ENCODE measurements at regions not wholly inside any gene's neighbourhood (a gene's known extent, or its start where the extent isn't known, plus 50 kb on each side); places are given as distances from the start of the nearest gene placed in this dataset.

- DNase-seq (ENCODE audit: low read depth, low spot score) = no peak
- FAIRE-seq = no peak
- Histone ChIP-seq H3K4me3 (ENCODE audit: control insufficient read depth in 2 of 3, extremely low read depth in 1 of 3, insufficient read depth in 2 of 3, low read depth in 1 of 3, low read length in 3 of 3) (no peak overlapping the region), H3K36me3 (ENCODE audit: control insufficient read depth in 2 of 2, extremely low read depth in 1 of 2, insufficient read depth in 2 of 2, low read length in 2 of 2) (no peaks in the 10 kb centered on the region), H3K79me2 (ENCODE audit: control insufficient read depth, insufficient read depth, low read length) (no peaks in the 10 kb centered on the region), H3K9me3 (ENCODE audit: control insufficient read depth, low read depth, low read length) (no peaks in the 10 kb centered on the region), H3K9ac (ENCODE audit: control insufficient read depth, extremely low read depth, insufficient read depth, low read length) (no peak overlapping the region), H3K27ac (ENCODE audit: control insufficient read depth, insufficient read depth, low read length) (no peak overlapping the region), H2AFZ (ENCODE audit: control insufficient read depth, low read length) (no peak overlapping the region), H3K27me3 (ENCODE audit: control insufficient read depth, extremely low read depth, insufficient read depth, low read length) (no peaks in the 10 kb centered on the region), H3K4me1 (ENCODE audit: control insufficient read depth, extremely low read depth, insufficient read depth, low read length) (no peaks in the 10 kb centered on the region), H4K20me1 (ENCODE audit: control insufficient read depth, extremely low read depth, insufficient read depth, low read length) (no peaks in the 10 kb centered on the region), H3K9me1 (ENCODE audit: control insufficient read depth, extremely low read depth, insufficient read depth, low read length) (no peaks in the 10 kb centered on the region), H3K4me2 (ENCODE audit: control insufficient read depth, extremely low read depth, insufficient read depth, low read depth, low read length) (no peak overlapping the region)
- TF ChIP-seq EZH2 (IDR thresholded peaks at IDR 0.05; ENCODE audit: low read length) = no peak
- TF ChIP-seq, protein P1, sequence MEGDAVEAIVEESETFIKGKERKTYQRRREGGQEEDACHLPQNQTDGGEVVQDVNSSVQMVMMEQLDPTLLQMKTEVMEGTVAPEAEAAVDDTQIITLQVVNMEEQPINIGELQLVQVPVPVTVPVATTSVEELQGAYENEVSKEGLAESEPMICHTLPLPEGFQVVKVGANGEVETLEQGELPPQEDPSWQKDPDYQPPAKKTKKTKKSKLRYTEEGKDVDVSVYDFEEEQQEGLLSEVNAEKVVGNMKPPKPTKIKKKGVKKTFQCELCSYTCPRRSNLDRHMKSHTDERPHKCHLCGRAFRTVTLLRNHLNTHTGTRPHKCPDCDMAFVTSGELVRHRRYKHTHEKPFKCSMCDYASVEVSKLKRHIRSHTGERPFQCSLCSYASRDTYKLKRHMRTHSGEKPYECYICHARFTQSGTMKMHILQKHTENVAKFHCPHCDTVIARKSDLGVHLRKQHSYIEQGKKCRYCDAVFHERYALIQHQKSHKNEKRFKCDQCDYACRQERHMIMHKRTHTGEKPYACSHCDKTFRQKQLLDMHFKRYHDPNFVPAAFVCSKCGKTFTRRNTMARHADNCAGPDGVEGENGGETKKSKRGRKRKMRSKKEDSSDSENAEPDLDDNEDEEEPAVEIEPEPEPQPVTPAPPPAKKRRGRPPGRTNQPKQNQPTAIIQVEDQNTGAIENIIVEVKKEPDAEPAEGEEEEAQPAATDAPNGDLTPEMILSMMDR (optimal IDR thresholded peaks at IDR 0.05 in 1 of 3, IDR thresholded peaks at IDR 0.05 in 1 of 3, conservative IDR thresholded peaks at IDR 0.05 in 1 of 3; ENCODE audit: extremely low read depth in 1 of 3, insufficient read depth in 2 of 3, low read length in 3 of 3) = no peak
- dilution Hi-C loops (cut with MboI; ENCODE audit: extremely low pct_ligation_motif_present, low sequenced_read_pairs) = no loop called here
Observed at GRCh38 chr5:124373883-124374282, 372.6 kb downstream of the ZNF608 start.

DNA sequence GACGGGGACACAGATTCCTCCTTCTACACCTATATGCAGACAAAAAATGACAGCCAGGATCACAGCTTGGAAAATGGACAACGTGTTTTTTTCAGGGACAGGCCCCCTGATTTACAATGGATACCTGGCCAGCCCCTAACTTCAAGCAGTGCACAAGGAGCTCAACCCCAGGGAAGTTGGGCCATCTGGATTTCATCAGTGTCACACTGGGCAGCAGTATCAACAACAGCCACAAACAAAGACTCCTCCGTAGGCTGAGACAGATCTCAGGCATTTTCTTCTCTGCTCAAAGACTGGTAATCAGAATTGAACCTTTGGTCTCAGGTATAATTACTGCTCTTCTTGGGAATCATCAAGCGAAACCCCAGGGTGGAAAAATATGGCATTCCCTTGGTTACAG, 374.0 kb downstream of the ZNF608 start:
- dilution Hi-C loops (cut with MboI; ENCODE audit: extremely low pct_ligation_motif_present, low sequenced_read_pairs) = no loop called here

More for the DNA sequence above, 374.0 kb downstream of the ZNF608 start:
- no peaks in the 10 kb centered on the region for H3K4me1 ChIP-seq (ENCODE audit: control insufficient read depth, extremely low read depth, insufficient read depth, low read length)
- FAIRE-seq (no peak), DNase-seq (ENCODE audit: low read depth, low spot score) (no peak)
- H3K4me2 ChIP-seq (ENCODE audit: control insufficient read depth, extremely low read depth, insufficient read depth, low read depth, low read length) = no peak overlapping the region
- no peak overlapping the region for H2AFZ ChIP-seq (ENCODE audit: control insufficient read depth, low read length)
- H3K4me3 ChIP-seq (ENCODE audit: control insufficient read depth in 2 of 3, extremely low read depth in 1 of 3, insufficient read depth in 2 of 3, low read depth in 1 of 3, low read length in 3 of 3) = no peak overlapping the region
- no peaks in the 10 kb centered on the region for H4K20me1 ChIP-seq (ENCODE audit: control insufficient read depth, extremely low read depth, insufficient read depth, low read length)
- TF ChIP-seq, protein P1 (optimal IDR thresholded peaks at IDR 0.05 in 1 of 3, IDR thresholded peaks at IDR 0.05 in 1 of 3, conservative IDR thresholded peaks at IDR 0.05 in 1 of 3; ENCODE audit: extremely low read depth in 1 of 3, insufficient read depth in 2 of 3, low read length in 3 of 3) = no peak
- no peak for TF ChIP-seq EZH2 (IDR thresholded peaks at IDR 0.05; ENCODE audit: low read length)
- no peaks in the 10 kb centered on the region for H3K36me3 ChIP-seq (ENCODE audit: control insufficient read depth in 2 of 2, extremely low read depth in 1 of 2, insufficient read depth in 2 of 2, low read length in 2 of 2)
- H3K27me3 ChIP-seq (ENCODE audit: control insufficient read depth, extremely low read depth, insufficient read depth, low read length) = no peaks in the 10 kb centered on the region
- H3K9me3 ChIP-seq (ENCODE audit: control insufficient read depth, low read depth, low read length) = no peaks in the 10 kb centered on the region
- H3K79me2 ChIP-seq (ENCODE audit: control insufficient read depth, insufficient read depth, low read length) = no peaks in the 10 kb centered on the region
- no peaks in the 10 kb centered on the region for H3K9me1 ChIP-seq (ENCODE audit: control insufficient read depth, extremely low read depth, insufficient read depth, low read length)
- no peak overlapping the region for H3K27ac ChIP-seq (ENCODE audit: control insufficient read depth, insufficient read depth, low read length)
- H3K9ac ChIP-seq (ENCODE audit: control insufficient read depth, extremely low read depth, insufficient read depth, low read length) = no peak overlapping the region

Measured in keratinocyte (primary cell).